SU-DHL-6 (cell line): ENCODE measurements at regions not wholly inside any gene's neighbourhood (a gene's known extent, or its start where the extent isn't known, plus 50 kb on each side); places are given as distances from the start of the nearest gene placed in this dataset.

ENCODE experiments used
- H2AFZ ChIP-seq: fragments of 200-600 bp; sonication (generic); 2 replicates; pipeline ENCODE4 v1.6.1; 2014; ENCODE audit warnings: low read depth, mild to moderate bottlenecking, moderate library complexity, mixed read lengths, antibody characterized with exemption, low read length; ENCODE audit not compliant: severe bottlenecking
- H3F3A ChIP-seq: fragments of 200-600 bp; shearing (Covaris generic); 2 replicates; pipeline ENCODE4 v1.6.0; 2016; ENCODE audit warnings: antibody characterized with exemption, mild to moderate bottlenecking; ENCODE audit not compliant: insufficient read depth
- H3K27ac ChIP-seq: fragments of 200-600 bp; sonication (generic); 2 replicates; pipeline ENCODE4 v1.5.1; 2016; ENCODE audit warnings: low read depth, mild to moderate bottlenecking, low read length, moderate library complexity, mixed read lengths
- H3K27me3 ChIP-seq: fragments of 200-600 bp; sonication (generic), shearing (Covaris generic); 2 replicates; pipeline ENCODE4 v1.6.0; 2014; ENCODE audit warnings: mild to moderate bottlenecking, low read length
- H3K36me3 ChIP-seq: fragments of 200-600 bp; sonication (generic); 2 replicates; pipeline ENCODE4 v1.6.1; 2014; ENCODE audit warnings: mild to moderate bottlenecking, low read length, mixed read lengths
- H3K4me2 ChIP-seq: fragments of 300-600, 200-600 bp; shearing (Covaris generic), sonication (generic); 2 replicates; pipeline ENCODE4 v1.6.0; 2014; ENCODE audit warnings: low read length, low read depth, mild to moderate bottlenecking; ENCODE audit not compliant: poor library complexity, severe bottlenecking
- H3K4me3 ChIP-seq: fragments of 200-600 bp; sonication (generic); 2 replicates; pipeline ENCODE4 v1.5.1; 2014; ENCODE audit warnings: antibody characterized with exemption, low read length, mild to moderate bottlenecking, mixed read lengths; ENCODE audit not compliant: insufficient read depth, poor library complexity, severe bottlenecking
- H3K79me2 ChIP-seq: fragments of 200-600 bp; sonication (generic); 2 replicates; pipeline ENCODE4 v1.6.1; 2014; ENCODE audit warnings: mild to moderate bottlenecking, low read length, moderate library complexity; ENCODE audit not compliant: insufficient read depth
- H3K9ac ChIP-seq: fragments of 200-600 bp; sonication (generic); 2 replicates; pipeline ENCODE4 v1.7.0; 2014; ENCODE audit warnings: mild to moderate bottlenecking, low read length
- H3K9me2 ChIP-seq: fragments of 200-600 bp; sonication (generic); replicated peaks from 2 replicates; pipeline ENCODE4 v1.6.1; 2014; ENCODE audit warnings: low read length; ENCODE audit not compliant: insufficient read depth
- H3K9me3 ChIP-seq: fragments of 200-600 bp; sonication (generic); 2 replicates; pipeline ENCODE4 v1.6.1; 2014; ENCODE audit warnings: low read length, mixed read lengths; ENCODE audit not compliant: insufficient read depth
- H4K20me1 ChIP-seq: fragments of 200-600 bp; sonication (generic); 2 replicates; pipeline ENCODE4 v1.6.1; 2014; ENCODE audit warnings: low read depth, mild to moderate bottlenecking, antibody characterized with exemption, low read length, moderate library complexity, mixed read lengths
- EZH2phosphoT487 ChIP-seq: fragments of 200-600 bp; sonication (generic), shearing (Covaris generic); conservative IDR thresholded peaks from 2 replicates; pipeline ENCODE4 v1.6.1; 2018; ENCODE audit warnings: mild to moderate bottlenecking, antibody characterized with exemption, low read length, moderate library complexity, mixed read lengths
- TF ChIP-seq, protein P1 (sequence below): fragments of 200-600 bp; sonication (generic); IDR thresholded peaks from one replicate; pipeline ENCODE4 v1.5.1; 2017; ENCODE audit warnings: antibody characterized with exemption, mild to moderate bottlenecking, low read length, moderate library complexity; ENCODE audit not compliant: insufficient read depth, poor library complexity, severe bottlenecking

DNA sequence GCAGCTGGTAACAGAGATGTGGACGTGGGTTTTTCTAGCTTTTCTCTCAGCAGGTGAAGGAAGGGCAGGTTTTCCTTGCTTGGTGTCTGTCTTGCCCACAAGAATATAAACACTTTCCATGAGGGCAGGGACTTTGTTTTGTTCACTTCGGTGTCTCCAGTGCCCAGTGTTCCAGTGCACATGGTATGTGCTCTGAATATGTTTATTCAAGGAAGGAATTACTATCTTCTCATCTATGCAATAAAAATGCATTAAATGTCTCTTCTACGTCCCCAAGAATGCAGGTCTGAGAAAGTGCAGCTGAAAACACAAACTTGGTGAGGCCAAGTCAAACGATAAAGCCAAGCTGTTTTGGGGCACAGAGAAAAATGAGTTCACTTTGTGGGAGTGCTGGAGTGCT is 56.3 kb upstream of the PLET1 start:
- no peaks in the 10 kb centered on the region for H3K9me3 ChIP-seq
- H3K27ac ChIP-seq, result no peak overlapping the region
- TF ChIP-seq, protein P1, sequence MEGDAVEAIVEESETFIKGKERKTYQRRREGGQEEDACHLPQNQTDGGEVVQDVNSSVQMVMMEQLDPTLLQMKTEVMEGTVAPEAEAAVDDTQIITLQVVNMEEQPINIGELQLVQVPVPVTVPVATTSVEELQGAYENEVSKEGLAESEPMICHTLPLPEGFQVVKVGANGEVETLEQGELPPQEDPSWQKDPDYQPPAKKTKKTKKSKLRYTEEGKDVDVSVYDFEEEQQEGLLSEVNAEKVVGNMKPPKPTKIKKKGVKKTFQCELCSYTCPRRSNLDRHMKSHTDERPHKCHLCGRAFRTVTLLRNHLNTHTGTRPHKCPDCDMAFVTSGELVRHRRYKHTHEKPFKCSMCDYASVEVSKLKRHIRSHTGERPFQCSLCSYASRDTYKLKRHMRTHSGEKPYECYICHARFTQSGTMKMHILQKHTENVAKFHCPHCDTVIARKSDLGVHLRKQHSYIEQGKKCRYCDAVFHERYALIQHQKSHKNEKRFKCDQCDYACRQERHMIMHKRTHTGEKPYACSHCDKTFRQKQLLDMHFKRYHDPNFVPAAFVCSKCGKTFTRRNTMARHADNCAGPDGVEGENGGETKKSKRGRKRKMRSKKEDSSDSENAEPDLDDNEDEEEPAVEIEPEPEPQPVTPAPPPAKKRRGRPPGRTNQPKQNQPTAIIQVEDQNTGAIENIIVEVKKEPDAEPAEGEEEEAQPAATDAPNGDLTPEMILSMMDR, result no peak
- no peak for TF ChIP-seq EZH2phosphoT487
- H2AFZ ChIP-seq, result no peak overlapping the region
- no peaks in the 10 kb centered on the region for H3K79me2 ChIP-seq
- H3K36me3 ChIP-seq, result no peaks in the 10 kb centered on the region
- H3K9ac ChIP-seq, result no peak overlapping the region
- no peaks in the 10 kb centered on the region for H3F3A ChIP-seq
- H3K4me2 ChIP-seq, result no peak overlapping the region
- H3K4me3 ChIP-seq, result no peak overlapping the region
- no peaks in the 10 kb centered on the region for H3K27me3 ChIP-seq
- no peaks in the 10 kb centered on the region for H4K20me1 ChIP-seq
- no peaks in the 10 kb centered on the region for H3K9me2 ChIP-seq

DNA sequence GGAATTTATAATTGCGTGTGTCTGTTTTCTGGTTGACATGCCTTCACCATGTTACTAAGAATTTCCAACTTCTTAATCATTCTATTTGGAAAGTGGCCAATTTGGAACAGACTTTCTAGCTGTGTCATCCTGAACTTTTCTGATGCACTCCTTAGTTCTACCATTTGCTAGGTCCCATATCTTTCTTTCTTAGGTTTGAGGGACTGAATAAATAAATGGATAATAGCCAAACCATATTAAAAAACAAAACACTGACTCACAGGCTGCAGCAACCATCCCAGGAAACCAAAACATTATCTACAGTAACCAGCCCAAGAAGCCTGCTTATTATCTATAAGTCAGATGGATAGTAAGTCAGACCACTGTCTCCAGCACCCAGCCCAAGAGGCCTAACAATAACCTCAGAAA is 57.5 kb upstream of the PLET1 start:
- no peaks in the 10 kb centered on the region for H4K20me1 ChIP-seq

DNA sequence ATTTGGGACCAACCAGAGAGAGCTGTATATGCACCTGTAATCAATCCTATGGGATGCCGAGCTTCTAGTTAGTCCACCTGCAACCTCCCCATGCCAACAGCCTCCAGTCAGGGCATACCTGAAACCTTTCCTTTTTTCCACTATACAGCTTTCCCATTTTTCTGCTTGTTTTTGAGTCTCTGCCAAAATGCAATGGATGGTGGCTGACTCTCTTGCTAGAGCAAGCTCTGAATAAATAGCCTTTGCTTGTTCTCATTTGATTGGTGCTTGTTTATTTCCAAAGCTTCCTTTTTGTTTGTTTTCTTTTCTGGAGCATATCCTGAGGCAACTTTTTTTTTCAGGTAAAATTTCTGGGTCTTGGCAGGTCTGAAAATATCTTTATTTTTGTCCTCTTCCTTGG is 58.0 kb upstream of the PLET1 start:
- H2AFZ ChIP-seq, result no peak overlapping the region
- no peak for TF ChIP-seq EZH2phosphoT487
- TF ChIP-seq, protein P1, result no peak
- H3K9ac ChIP-seq, result no peak overlapping the region
- H3K4me3 ChIP-seq, result no peak overlapping the region
- no peak overlapping the region for H3K4me2 ChIP-seq
- no peaks in the 10 kb centered on the region for H3K36me3 ChIP-seq
- no peaks in the 10 kb centered on the region for H3K27me3 ChIP-seq
- H3K27ac ChIP-seq, result no peak overlapping the region
- H3F3A ChIP-seq, result no peaks in the 10 kb centered on the region
- no peaks in the 10 kb centered on the region for H3K9me2 ChIP-seq
- H3K9me3 ChIP-seq, result no peaks in the 10 kb centered on the region
- no peaks in the 10 kb centered on the region for H3K79me2 ChIP-seq
- H4K20me1 ChIP-seq, result no peaks in the 10 kb centered on the region

More for the DNA sequence above, 57.5 kb upstream of the PLET1 start:
- H3K4me2 ChIP-seq, result no peak overlapping the region
- H3K27me3 ChIP-seq, result no peaks in the 10 kb centered on the region
- TF ChIP-seq, protein P1, result no peak
- no peak overlapping the region for H3K4me3 ChIP-seq
- no peak overlapping the region for H3K27ac ChIP-seq
- no peak overlapping the region for H3K9ac ChIP-seq
- H2AFZ ChIP-seq, result no peak overlapping the region
- H3K36me3 ChIP-seq, result no peaks in the 10 kb centered on the region
- H3K79me2 ChIP-seq, result no peaks in the 10 kb centered on the region
- no peaks in the 10 kb centered on the region for H3F3A ChIP-seq
- no peaks in the 10 kb centered on the region for H3K9me3 ChIP-seq
- H3K9me2 ChIP-seq, result no peaks in the 10 kb centered on the region

DNA sequence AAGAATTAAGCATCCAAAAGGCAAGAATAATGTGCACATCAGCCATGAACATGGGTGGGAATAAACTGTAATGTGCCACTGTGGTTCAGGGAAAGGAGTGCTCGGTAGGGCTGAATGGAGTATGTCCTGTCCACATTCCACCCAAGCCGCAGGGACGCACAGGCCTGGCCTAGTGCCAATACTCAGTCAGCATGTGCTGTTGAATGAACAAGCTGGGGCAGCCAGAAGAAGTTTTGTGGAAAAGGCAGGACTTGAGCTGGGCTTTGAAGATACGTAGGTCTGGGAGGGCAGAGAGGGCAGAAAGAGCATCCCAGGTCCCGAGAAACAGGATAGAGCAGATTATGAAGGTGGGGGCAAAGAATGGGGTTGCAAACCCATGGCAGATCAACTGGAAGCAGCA is 60.0 kb upstream of the PLET1 start:
- H3K4me2 ChIP-seq, result no peak overlapping the region
- H3K27ac ChIP-seq, result no peak overlapping the region
- no peaks in the 10 kb centered on the region for H3K79me2 ChIP-seq
- no peaks in the 10 kb centered on the region for H3K9me2 ChIP-seq
- no peaks in the 10 kb centered on the region for H3K27me3 ChIP-seq
- TF ChIP-seq, protein P1, result no peak
- TF ChIP-seq EZH2phosphoT487, result no peak
- no peak overlapping the region for H2AFZ ChIP-seq
- no peaks in the 10 kb centered on the region for H4K20me1 ChIP-seq
- H3K4me3 ChIP-seq, result no peak overlapping the region
- no peaks in the 10 kb centered on the region for H3F3A ChIP-seq
- H3K36me3 ChIP-seq, result no peaks in the 10 kb centered on the region
- H3K9ac ChIP-seq, result no peak overlapping the region
- no peaks in the 10 kb centered on the region for H3K9me3 ChIP-seq
